ENCODE measurements at regions not wholly inside any gene's neighbourhood (a gene's known extent, or its start where the extent isn't known, plus 50 kb on each side); places are given as distances from the start of the nearest gene placed in this dataset.

DNA sequence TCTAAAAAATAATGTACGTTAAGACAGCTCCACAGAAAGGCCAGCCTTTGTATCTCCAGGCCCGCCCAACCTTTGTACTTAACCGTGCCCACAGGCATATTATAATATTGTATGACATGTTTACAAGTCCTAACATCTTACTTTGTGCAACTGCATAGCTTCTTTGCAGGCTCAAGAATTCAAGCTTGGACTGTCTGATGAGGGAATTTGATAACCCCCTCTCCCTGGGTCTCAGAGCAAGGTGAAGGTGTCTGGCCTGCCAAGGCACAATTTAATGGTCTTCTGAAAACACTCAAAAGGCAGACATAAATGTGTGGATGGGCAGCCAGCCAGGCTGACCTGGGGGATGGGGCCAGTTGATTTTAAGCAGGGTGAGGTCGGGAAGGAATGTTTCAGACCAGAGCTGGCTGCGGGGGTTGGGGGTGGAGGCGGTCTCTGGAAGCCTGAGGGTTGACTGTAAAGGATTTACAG lies 732.7 kb upstream of the FANCL start:
- TF ChIP-seq, protein P1, sequence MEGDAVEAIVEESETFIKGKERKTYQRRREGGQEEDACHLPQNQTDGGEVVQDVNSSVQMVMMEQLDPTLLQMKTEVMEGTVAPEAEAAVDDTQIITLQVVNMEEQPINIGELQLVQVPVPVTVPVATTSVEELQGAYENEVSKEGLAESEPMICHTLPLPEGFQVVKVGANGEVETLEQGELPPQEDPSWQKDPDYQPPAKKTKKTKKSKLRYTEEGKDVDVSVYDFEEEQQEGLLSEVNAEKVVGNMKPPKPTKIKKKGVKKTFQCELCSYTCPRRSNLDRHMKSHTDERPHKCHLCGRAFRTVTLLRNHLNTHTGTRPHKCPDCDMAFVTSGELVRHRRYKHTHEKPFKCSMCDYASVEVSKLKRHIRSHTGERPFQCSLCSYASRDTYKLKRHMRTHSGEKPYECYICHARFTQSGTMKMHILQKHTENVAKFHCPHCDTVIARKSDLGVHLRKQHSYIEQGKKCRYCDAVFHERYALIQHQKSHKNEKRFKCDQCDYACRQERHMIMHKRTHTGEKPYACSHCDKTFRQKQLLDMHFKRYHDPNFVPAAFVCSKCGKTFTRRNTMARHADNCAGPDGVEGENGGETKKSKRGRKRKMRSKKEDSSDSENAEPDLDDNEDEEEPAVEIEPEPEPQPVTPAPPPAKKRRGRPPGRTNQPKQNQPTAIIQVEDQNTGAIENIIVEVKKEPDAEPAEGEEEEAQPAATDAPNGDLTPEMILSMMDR (IDR thresholded peaks at IDR 0.05; ENCODE audit: borderline replicate concordance, extremely low read depth, low read length, poor library complexity, severe bottlenecking): no peak
- no peak for TF ChIP-seq EZH2 (IDR thresholded peaks at IDR 0.05; ENCODE audit: borderline replicate concordance, low read depth, low read length, severe bottlenecking)
